ENCODE measurements at regions not wholly inside any gene's neighbourhood (a gene's known extent, or its start where the extent isn't known, plus 50 kb on each side); places are given as distances from the start of the nearest gene placed in this dataset.

- Mint-ChIP-seq H3K27ac (ENCODE audit: unreplicated experiment) (no peak overlapping the region), H3K27me3 (ENCODE audit: low read depth) (no peaks in the 10 kb centered on the region), H3K4me3 (no peak overlapping the region), H3K9me3 (no peaks in the 10 kb centered on the region), H3K4me1 (peaks cover 14% of the 10 kb centered on the region), H3K36me3 (ENCODE audit: low read depth) (no peaks in the 10 kb centered on the region)
- no peak for TF ChIP-seq CTCF (conservative IDR thresholded peaks at IDR 0.05)
- no peak for DNase-seq (ENCODE audit: low read depth, low spot score)
These were observed 344.7 kb downstream of the MYCN start for GRCh38 chr2:16284941-16285625.

- Mint-ChIP-seq H3K27me3 (ENCODE audit: low read depth) (no peaks in the 10 kb centered on the region), H3K4me3 (no peak overlapping the region), H3K9me3 (no peaks in the 10 kb centered on the region), H3K27ac (ENCODE audit: unreplicated experiment) (no peak overlapping the region), H3K4me1 (peaks cover 24% of the 10 kb centered on the region), H3K36me3 (ENCODE audit: low read depth) (no peaks in the 10 kb centered on the region)
- TF ChIP-seq CTCF (conservative IDR thresholded peaks at IDR 0.05) = no peak
- no peak for DNase-seq (ENCODE audit: low read depth, low spot score)
These were observed 342.9 kb downstream of the MYCN start for GRCh38 chr2:16283071-16283850.

GRCh38 chr2:16282511-16282910 is 342.2 kb downstream of the MYCN start:
- H3K27ac Mint-ChIP-seq (ENCODE audit: unreplicated experiment) = no peak overlapping the region
- no peaks in the 10 kb centered on the region for H3K9me3 Mint-ChIP-seq
- DNase-seq (ENCODE audit: low read depth, low spot score) = no peak
- no peaks in the 10 kb centered on the region for H3K27me3 Mint-ChIP-seq (ENCODE audit: low read depth)
- no peak for TF ChIP-seq CTCF (conservative IDR thresholded peaks at IDR 0.05)
- no peaks in the 10 kb centered on the region for H3K36me3 Mint-ChIP-seq (ENCODE audit: low read depth)
- H3K4me3 Mint-ChIP-seq = no peak overlapping the region
- peaks cover 26% of the 10 kb centered on the region for H3K4me1 Mint-ChIP-seq

GRCh38 chr2:16281451-16282335 is 341.3 kb downstream of the MYCN start:
- peak; percentile 71 for TF ChIP-seq CTCF (conservative IDR thresholded peaks at IDR 0.05)
- peak; percentile 33 for DNase-seq (ENCODE audit: low read depth, low spot score)
- H3K27ac Mint-ChIP-seq (ENCODE audit: unreplicated experiment) = no peak overlapping the region

GRCh38 chr2:16280081-16280480 is 339.7 kb downstream of the MYCN start:
- no peak overlapping the region for H3K27ac Mint-ChIP-seq (ENCODE audit: unreplicated experiment)
- no peaks in the 10 kb centered on the region for H3K36me3 Mint-ChIP-seq (ENCODE audit: low read depth)
- DNase-seq (ENCODE audit: low read depth, low spot score) = no peak
- no peaks in the 10 kb centered on the region for H3K9me3 Mint-ChIP-seq
- TF ChIP-seq CTCF (conservative IDR thresholded peaks at IDR 0.05) = no peak
- H3K27me3 Mint-ChIP-seq (ENCODE audit: low read depth) = no peaks in the 10 kb centered on the region
- H3K4me3 Mint-ChIP-seq = no peak overlapping the region
- H3K4me1 Mint-ChIP-seq = peaks cover 30% of the 10 kb centered on the region

More at GRCh38 chr2:16281451-16282335, 341.3 kb downstream of the MYCN start:
- Mint-ChIP-seq H3K4me3 (no peak overlapping the region), H3K9me3 (no peaks in the 10 kb centered on the region), H3K4me1 (peaks cover 30% of the 10 kb centered on the region), H3K36me3 (ENCODE audit: low read depth) (no peaks in the 10 kb centered on the region), H3K27me3 (ENCODE audit: low read depth) (no peaks in the 10 kb centered on the region)

Data from neural crest cell (in vitro differentiated cells).